Fibroblast of pulmonary artery (primary cell): ENCODE measurements at regions not wholly inside any gene's neighbourhood (a gene's known extent, or its start where the extent isn't known, plus 50 kb on each side); places are given as distances from the start of the nearest gene placed in this dataset.
A peak's percentile ranks its signal among the peaks of the same experiment; 100 is the strongest.

Source experiments
- DNase-seq: peaks from one replicate; pipeline ENCODE4 v3.0.0-alpha.2; 2010; ENCODE audit warnings: low read depth
- H3K4me3 ChIP-seq: replicated peaks from 2 replicates; pipeline ENCODE4 v1.5.1; 2011; ENCODE audit warnings: low read depth, mild to moderate bottlenecking, control low read depth, low read length, moderate library complexity
- CTCF ChIP-seq: IDR thresholded peaks from 2 replicates; pipeline ENCODE4 v1.5.1; 2011; ENCODE audit warnings: mild to moderate bottlenecking, control low read depth, low read length, inconsistent platforms; ENCODE audit errors: missing control alignments

- TF ChIP-seq CTCF = peak; percentile 84
- DNase-seq = peak; percentile 89
- no peak overlapping the region for H3K4me3 ChIP-seq
Observed at GRCh38 chr7:25069900-25070443, 55.1 kb downstream of the CYCS start.

GRCh38 chr7:25068502-25069213 is 56.4 kb downstream of the CYCS start:
- no peak for TF ChIP-seq CTCF
- no peak overlapping the region for H3K4me3 ChIP-seq
- DNase-seq = no peak

GRCh38 chr7:25067726-25068501 is 57.1 kb downstream of the CYCS start:
- no peak for DNase-seq
- H3K4me3 ChIP-seq = no peak overlapping the region
- TF ChIP-seq CTCF = no peak

- TF ChIP-seq CTCF = no peak
- DNase-seq = no peak
- H3K4me3 ChIP-seq = no peak overlapping the region
Observed at GRCh38 chr7:25066253-25066652, 58.8 kb downstream of the CYCS start.

- no peak overlapping the region for H3K4me3 ChIP-seq
- no peak for TF ChIP-seq CTCF
- no peak for DNase-seq
Observed at GRCh38 chr7:25062380-25062779, 62.7 kb downstream of the CYCS start.

GRCh38 chr7:25060487-25061055 is 64.5 kb downstream of the CYCS start:
- DNase-seq = no peak
- no peak for TF ChIP-seq CTCF
- H3K4me3 ChIP-seq = no peak overlapping the region
